AG04450 (cell line): ENCODE measurements at regions not wholly inside any gene's neighbourhood (a gene's known extent, or its start where the extent isn't known, plus 50 kb on each side); places are given as distances from the start of the nearest gene placed in this dataset.
A peak's percentile ranks its signal among the peaks of the same experiment; 100 is the strongest.

Source experiments
- CTCF ChIA-PET: fragments of 300-600, 350-600 bp; formaldehyde crosslinking; extraction: SDS; loops from one replicate; lab custom pipeline; 2022; ENCODE audit warnings: antibody characterized with exemption, inconsistent platforms; lab: Charles Lee
- POLR2A ChIA-PET: fragments of 350-600 bp; formaldehyde crosslinking; extraction: SDS; loops from one replicate; lab custom pipeline; 2021; ENCODE audit warnings: antibody characterized with exemption, inconsistent platforms; lab: Yijun Ruan, JAX
- DNase-seq: peaks from one replicate; pipeline ENCODE4 v3.0.0-alpha.2; 2011; ENCODE audit warnings: low read depth, low spot score
- H3K27ac ChIP-seq: one replicate; pipeline ENCODE4 v1.5.1; 2012; ENCODE audit warnings: low read depth, low read length, control low read depth
- H3K27me3 ChIP-seq: one replicate; pipeline ENCODE4 v1.6.0; 2012; ENCODE audit warnings: low read length; ENCODE audit not compliant: control insufficient read depth, insufficient read depth
- H3K4me3 ChIP-seq: 2 replicates; pipeline ENCODE4 v1.5.1; 2011; ENCODE audit warnings: mild to moderate bottlenecking, low read depth, low read length, control low read depth
- H3K9me3 ChIP-seq: 2 replicates; pipeline ENCODE4 v1.5.1; 2012; ENCODE audit warnings: low read length; ENCODE audit not compliant: control insufficient read depth, insufficient read depth
- TF ChIP-seq, protein P1 (sequence below): IDR thresholded peaks from 2 replicates; pipeline ENCODE4 v1.5.1; 2011; ENCODE audit warnings: low read depth, low read length, control low read depth, inconsistent platforms

DNA sequence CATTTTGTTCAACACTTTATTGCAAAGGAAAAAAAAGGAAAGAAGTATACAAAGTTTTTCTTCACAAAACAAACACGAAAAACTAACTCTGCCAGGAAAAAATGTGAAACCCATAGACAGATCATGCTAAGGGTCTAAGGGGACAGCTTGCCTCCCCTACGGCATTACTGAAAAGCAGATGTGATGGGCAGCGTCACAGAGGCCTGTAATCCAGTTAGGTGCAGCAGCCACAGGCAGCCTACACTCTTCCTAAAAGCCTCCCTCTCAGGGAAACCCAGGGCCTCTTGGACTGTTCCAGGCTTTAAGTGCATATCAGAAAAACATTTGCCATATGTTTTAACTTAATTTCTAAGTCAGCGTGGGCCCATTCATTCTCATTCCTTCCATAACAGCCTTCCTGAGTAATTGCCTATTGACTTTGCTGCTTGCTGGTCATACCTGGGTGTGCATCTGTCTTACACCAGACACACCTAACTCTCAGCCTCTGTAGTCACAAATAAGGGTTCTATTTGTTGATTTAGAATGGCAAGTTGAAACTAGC, 135.7 kb upstream of the SERP2 start:
- peak overlapping the region; percentile 65 for H3K27ac ChIP-seq
- peak; percentile 52 for DNase-seq

DNA sequence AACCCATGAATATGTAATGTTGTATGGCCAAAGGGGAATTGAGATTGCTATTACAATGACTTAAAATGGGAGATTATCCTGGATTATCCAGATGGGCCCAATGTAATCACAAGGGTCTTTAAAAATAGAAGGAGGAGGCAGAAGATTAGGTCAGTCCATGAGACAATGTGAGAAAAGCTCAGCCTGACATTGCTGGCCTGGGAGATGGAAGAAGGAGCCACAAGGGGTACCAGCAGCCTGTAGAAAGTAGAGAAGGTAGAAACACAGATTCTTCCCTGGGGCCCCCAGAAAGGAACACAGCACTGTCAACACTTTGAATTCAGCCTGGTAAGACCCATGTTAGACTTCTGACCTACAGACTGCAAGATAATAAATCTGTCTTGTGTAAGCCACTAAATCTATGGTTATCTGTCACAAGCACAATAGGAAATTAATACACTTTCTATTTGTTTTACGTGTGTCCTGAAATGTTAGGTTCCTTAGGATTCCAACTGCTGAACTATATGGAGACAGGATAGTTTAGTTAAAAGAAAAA, 132.9 kb upstream of the SERP2 start:
- no peak for DNase-seq
- H3K9me3 ChIP-seq, result no peaks in the 10 kb centered on the region; the same call in 1 of the 2 replicates
- TF ChIP-seq, protein P1, sequence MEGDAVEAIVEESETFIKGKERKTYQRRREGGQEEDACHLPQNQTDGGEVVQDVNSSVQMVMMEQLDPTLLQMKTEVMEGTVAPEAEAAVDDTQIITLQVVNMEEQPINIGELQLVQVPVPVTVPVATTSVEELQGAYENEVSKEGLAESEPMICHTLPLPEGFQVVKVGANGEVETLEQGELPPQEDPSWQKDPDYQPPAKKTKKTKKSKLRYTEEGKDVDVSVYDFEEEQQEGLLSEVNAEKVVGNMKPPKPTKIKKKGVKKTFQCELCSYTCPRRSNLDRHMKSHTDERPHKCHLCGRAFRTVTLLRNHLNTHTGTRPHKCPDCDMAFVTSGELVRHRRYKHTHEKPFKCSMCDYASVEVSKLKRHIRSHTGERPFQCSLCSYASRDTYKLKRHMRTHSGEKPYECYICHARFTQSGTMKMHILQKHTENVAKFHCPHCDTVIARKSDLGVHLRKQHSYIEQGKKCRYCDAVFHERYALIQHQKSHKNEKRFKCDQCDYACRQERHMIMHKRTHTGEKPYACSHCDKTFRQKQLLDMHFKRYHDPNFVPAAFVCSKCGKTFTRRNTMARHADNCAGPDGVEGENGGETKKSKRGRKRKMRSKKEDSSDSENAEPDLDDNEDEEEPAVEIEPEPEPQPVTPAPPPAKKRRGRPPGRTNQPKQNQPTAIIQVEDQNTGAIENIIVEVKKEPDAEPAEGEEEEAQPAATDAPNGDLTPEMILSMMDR, result no peak
- ChIA-PET CTCF (no interaction called here), POLR2A (no interaction called here)
- H3K4me3 ChIP-seq, result no peak overlapping the region
- H3K27me3 ChIP-seq, result no peaks in the 10 kb centered on the region
- H3K27ac ChIP-seq, result no peak overlapping the region

More for the DNA sequence above, 135.7 kb upstream of the SERP2 start:
- Histone ChIP-seq H3K27me3 (no peaks in the 10 kb centered on the region), H3K4me3 (no peak overlapping the region), H3K9me3 (no peaks in the 10 kb centered on the region)
- TF ChIP-seq, protein P1, result no peak
- POLR2A ChIA-PET, result interaction anchor here (0.7 to 2.5 kb wide), 3 partner anchors 18 to 199 kb away, joined by 4 to 8 read pairs (median 4); no protein-coding TSS in a partner anchor
- CTCF ChIA-PET, result no interaction called here

DNA sequence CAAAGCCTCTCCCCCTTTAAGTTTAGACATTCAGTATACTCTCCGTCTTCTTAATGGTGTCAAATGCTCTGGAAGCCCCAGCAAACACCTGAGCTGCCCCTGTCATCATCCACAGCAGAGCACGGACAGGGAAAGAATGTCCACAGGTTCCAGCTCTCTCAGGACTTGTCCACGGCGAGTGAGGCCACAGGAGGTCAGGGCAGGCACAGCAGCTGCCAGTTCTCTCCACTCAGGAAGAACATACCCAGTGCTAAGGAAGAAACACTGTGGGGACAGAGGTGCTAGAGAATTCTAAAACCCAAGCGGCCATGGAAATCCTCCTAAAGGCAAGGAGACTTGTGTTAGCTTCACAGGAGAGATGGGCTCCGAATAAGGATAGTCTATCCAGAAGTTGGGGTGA, 132.0 kb upstream of the SERP2 start:
- ChIA-PET CTCF (no interaction called here), POLR2A (no interaction called here)
- TF ChIP-seq, protein P1, result no peak
- Histone ChIP-seq H3K27ac (peak overlapping the region; percentile 31), H3K27me3 (no peaks in the 10 kb centered on the region), H3K4me3 (no peak overlapping the region), H3K9me3 (no peaks in the 10 kb centered on the region; the same call in 1 of the 2 replicates)
- no peak for DNase-seq

DNA sequence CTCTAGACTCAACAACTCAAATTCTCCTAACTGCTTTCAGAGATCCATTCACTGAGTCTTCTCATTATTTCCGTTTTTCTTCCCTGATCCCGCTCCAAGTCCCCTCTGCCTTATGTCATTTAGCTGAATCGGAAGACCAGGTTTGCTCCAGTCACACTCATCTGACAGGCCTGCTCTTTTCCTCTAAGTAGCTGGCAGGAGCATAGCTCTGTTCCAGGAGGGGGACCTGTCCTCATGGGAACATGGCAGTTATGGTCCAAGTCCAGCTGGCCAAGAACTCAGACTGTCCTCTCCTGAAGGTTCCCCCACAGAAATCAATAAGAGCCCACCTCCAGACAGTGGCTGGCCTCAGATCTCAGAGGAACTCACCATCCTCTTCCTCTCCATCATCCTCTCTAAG, 130.9 kb upstream of the SERP2 start:
- Histone ChIP-seq H3K4me3 (no peak overlapping the region), H3K27ac (no peak overlapping the region), H3K27me3 (no peaks in the 10 kb centered on the region), H3K9me3 (no peaks in the 10 kb centered on the region; the same call in 1 of the 2 replicates)
- DNase-seq, result no peak
- TF ChIP-seq, protein P1, result no peak
- POLR2A ChIA-PET, result no interaction called here
- CTCF ChIA-PET, result interaction anchor here (1.1 kb wide), 1 partner anchor 9 kb away, joined by 3 read pairs; no protein-coding TSS in a partner anchor

DNA sequence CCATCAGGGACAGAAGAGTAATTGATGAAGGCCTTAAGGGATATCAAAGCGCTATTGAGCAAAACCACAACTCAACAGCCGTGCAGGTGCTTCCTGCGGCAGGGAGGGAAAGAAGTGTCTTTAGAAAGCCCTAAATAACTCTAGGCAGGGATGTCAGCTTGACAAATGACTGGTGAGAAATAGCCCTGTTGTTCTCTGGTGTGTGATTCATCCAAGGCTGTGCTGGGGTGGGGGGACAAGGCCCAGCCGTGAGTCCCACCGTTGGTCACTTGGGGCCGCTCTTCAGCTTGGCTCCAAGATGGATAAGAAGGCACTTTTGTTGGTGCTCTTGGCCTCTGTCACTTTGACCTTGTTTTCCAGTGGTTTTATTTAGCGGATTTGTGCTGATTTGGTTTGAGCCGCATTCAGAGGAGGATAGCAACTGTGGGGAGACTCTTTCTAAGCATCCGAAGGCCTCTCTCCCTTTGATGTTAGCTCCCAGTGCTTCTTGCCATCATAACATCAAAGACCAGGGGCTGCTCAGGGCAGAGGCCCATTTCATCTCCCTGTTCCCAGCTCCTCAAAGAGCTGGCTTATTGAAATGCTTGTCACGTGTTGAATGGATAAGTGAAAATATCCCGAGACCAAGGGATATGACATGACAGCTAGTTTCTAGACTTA, 130.3 kb upstream of the SERP2 start:
- TF ChIP-seq, protein P1, result peak; percentile 14; the same call in 1 of the 2 replicates
- Histone ChIP-seq H3K9me3 (no peaks in the 10 kb centered on the region; the same call in 1 of the 2 replicates), H3K27ac (no peak overlapping the region), H3K27me3 (no peaks in the 10 kb centered on the region), H3K4me3 (no peak overlapping the region)
- CTCF ChIA-PET, result interaction anchor here (1.1 kb wide), 1 partner anchor 10 kb away, joined by 3 read pairs; no protein-coding TSS in a partner anchor
- POLR2A ChIA-PET, result no interaction called here
- no peak for DNase-seq
